Stimulated activated CD4-positive, alpha-beta T cell treated with anti-CD3 and anti-CD28 coated beads, Interleukin-15, amount 100 ng/mL, for 48 hours (primary cell): ENCODE measurements at regions not wholly inside any gene's neighbourhood (a gene's known extent, or its start where the extent isn't known, plus 50 kb on each side); places are given as distances from the start of the nearest gene placed in this dataset.

Source experiments
- DNase-seq, 2 donors: peaks; one replicate each; pipeline ENCODE4 v3.0.0-alpha.2; 2020; ENCODE audit warnings: low read depth in 2 of 2

- DNase-seq: no peak
Measured at GRCh38 chr18:41357708-41358107, 597.3 kb upstream of the PIK3C3 start.

GRCh38 chr18:41353777-41354528 lies 601.1 kb upstream of the PIK3C3 start:
- no peak for DNase-seq

- no peak for DNase-seq
Measured at GRCh38 chr18:41351430-41351829, 603.6 kb upstream of the PIK3C3 start.

DNA sequence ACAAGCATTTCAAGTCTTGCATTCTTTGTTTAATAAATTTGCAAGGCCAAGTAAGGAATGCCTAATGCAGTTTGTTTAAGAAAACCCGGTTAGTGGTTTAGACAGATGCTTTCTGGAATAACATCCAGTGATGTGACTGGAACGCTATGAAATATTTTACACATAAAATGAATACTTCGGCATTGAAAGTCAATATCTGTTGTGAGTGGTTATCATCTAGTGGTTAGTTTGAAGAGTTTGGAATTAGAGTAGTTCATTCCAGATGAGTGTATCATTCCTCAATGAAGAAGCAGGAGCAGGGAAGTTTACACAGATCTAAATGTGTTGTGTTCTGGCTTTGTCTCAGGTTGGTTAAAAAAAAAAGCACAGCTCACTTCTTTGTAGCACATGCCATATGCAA lies 608.0 kb upstream of the PIK3C3 start:
- no peak for DNase-seq

- no peak for DNase-seq
Measured at GRCh38 chr18:41343808-41344207, 611.2 kb upstream of the PIK3C3 start.

DNA sequence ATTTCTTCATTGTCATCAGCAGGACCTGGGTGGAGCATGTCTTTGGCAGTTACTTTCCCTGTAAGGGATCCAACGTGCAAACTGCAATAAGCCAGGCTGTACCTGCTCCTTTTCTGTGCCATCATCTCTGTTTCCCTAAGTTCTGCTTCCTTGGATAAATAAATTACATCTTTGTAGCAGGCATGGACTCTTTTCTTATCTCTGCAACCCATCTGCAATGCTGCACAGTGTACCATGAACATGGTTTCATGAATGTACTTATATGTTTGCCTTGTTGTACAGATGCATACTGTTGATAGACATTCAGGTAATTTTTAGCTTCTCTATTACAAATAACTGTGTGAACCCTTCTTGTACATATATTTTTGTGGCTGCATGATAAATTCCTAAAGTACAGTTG lies 616.7 kb upstream of the PIK3C3 start:
- no peak for DNase-seq

DNA sequence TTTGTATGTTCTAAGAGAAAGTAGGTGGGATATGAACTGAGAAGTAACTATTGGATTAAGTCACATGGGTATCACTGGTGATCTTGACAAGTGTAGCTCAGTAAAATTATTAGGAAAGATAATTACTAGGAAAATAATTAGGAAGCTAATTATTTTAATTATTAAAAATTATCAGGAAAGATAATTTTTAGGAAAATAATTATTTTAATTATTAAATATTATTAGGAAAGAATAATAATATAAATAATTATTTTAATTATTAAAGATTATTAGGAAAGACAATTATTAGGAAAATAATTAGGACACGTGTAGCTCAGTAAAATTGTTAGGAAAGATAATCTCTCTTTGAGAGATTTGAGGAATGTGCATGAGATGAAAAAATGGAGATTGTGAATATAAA lies 623.4 kb upstream of the PIK3C3 start:
- DNase-seq: no peak

DNA sequence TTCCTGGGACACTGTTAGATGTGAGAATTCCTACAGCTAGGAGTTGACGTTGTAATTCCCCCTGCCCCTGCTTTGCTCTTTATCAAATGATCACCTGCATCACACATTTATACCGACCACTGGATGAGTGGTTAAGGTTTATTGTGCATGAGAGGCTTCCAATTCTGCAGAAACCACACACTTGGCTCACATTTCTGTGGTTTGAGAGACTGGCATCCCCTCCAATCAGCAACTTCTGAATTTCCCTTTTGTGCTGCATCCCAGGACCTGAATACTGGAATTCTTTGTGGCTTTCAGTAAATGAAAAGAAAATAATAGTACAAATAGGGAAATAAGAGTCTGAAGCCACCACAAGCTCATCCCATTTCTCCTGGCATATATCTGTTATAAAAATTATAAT lies 628.7 kb upstream of the PIK3C3 start:
- no peak for DNase-seq

- no peak for DNase-seq
Measured at GRCh38 chr18:41324934-41325333, 630.1 kb upstream of the PIK3C3 start.

DNA sequence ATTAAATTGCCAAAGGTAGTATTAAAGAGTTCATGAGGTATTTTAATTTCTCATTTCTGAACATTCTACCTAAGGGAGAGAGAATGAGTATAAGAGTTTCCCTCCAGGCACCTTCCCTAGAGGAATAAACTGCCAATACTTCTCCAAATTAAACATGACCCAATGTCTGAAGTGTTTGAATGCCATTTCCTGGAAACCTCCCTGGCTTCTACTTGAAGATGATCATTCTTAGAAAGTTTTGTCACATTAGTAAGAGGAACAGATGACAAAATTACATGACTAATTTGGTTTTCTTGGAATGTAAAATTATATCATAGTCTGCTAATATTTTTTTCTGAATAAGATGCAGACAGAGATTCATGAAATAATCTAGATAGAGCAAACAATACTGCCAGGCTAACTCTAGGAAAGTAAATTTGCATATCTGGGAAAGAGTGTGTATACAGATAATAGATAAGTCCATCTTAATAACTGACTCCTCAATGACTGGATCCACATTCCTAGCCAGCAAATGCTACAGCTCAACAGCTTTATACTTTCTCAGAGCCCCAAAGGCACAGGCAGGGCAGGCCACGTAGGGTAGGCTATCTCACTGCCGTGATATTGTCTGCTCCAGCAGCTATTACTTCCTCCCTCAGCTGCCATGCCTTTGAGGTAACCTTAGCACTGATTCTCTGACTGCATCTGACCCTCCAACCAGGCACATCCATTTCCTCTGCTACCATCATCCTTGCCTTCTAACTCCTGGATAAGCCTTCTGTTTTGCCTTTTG lies 630.8 kb upstream of the PIK3C3 start:
- no peak for DNase-seq

- no peak for DNase-seq
Measured at GRCh38 chr18:41323044-41323443, 632.0 kb upstream of the PIK3C3 start.

DNA sequence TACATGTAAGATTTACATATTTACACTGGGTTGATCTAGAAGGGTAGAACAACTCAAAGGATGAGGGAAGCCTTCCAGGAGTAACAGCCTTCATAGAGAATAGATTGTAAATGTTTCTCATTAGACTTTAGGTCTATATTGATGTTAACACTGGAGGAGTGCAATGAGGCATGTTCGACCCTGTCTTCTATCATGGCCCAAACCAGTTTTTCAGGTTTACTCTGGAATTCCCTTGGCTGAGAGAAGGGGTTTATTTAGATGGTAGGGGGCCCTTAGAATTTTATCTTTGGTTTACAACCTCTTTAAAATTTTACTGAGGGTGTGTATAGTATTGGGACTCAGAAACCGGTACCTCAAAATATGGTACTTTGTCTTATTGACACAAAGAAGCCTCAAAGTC lies 634.9 kb upstream of the PIK3C3 start:
- no peak for DNase-seq

DNA sequence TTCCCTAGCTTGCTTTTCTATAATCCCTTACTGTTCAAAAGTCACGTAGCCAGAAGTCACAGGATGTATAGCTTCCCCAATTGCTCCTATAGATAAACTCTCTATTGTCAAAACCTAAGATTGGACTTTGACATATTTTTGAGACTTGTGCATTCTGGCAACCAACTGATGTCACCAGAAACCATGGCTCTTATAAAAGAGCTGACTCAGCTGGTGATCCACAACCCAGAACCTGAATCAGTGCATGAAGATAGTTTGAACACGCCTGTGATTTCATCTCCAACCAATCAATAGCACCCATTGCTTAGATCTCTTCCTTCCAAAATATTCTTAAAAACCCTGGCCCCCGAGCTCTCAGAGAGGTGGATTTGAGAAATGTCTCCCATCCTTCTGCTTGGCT lies 639.9 kb upstream of the PIK3C3 start:
- no peak for DNase-seq

GRCh38 chr18:41311571-41312547 lies 643.2 kb upstream of the PIK3C3 start:
- no peak for DNase-seq

- no peak for DNase-seq
Measured at GRCh38 chr18:41297740-41298139, 657.3 kb upstream of the PIK3C3 start.

- DNase-seq: no peak
Measured at GRCh38 chr18:41269294-41269693, 685.7 kb upstream of the PIK3C3 start.

DNA sequence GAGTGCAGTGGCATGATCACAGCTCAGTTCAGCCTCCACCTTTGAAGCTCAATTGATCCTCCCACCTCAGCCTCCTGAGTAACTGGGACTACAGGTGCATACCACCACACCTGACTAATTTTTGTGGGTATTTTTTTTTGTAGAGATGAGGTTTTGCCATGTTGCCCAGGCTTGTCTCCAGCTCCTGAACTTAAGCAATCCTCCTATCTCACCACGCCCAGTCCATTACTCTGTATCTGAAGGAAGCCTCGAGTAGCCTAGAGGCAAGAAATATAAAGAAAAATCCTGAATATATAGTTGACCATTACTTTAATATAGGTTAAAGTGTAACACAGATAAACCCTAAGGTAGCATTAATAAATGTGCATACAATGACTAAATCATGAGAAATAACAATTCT lies 686.8 kb upstream of the PIK3C3 start:
- DNase-seq: no peak

GRCh38 chr18:41266616-41267015 lies 688.4 kb upstream of the PIK3C3 start:
- no peak for DNase-seq

DNA sequence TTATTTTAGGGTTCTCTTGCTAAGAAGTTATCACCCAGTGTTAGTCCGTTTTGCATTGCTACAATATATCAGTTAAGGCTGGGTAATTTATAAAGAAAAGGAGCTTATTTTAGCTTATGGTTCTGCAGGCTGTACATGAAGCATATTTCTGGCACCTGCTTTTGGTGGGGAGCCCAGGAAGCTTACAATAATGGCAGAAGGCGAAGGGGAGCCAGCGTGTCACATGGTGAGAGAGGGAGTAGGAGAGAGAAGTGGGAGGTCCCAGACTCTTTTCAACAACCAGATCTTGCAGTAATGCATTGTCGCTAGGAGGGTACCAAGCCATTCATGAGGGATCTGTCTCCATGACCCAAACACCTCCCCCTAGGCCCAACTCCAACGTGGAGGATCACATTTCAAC lies 688.8 kb upstream of the PIK3C3 start:
- DNase-seq: no peak

DNA sequence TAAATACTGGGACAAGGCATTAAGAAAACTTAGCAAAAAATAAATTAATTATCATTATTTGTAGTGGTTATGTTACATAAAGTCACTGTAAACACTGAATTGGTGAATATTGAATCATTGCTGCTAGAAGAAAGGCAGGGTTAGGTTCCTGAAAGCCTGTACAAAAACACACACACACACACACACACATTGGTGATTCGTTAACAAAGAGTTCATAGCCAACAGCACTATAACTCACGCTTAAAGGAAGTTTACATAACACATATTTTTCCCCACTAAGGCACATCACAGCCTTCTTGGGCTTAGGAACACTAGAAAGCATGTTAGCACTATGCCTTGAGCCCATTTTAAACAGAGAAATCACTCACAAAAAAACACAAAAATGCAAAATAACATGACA lies 690.0 kb upstream of the PIK3C3 start:
- DNase-seq: no peak

DNA sequence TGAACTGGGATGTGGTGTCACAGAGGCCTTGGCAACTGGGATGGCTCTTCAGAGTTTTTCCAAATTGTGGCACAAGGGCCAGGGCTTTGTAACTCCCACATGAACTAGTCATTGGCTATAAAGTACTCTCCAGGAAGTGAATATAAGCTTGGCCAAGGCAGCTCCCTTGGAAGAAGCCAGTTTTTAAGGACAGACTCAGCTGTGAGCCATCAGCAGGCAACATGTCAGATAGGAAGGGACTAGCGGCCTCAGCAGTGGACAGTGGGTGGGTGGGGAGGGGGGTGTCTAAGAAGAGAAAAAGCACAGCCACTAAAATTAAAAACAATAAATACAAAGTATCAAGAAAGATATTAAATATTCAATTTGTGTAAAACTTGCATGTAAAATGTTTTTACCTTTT lies 691.1 kb upstream of the PIK3C3 start:
- no peak for DNase-seq

GRCh38 chr18:41262688-41263087 lies 692.3 kb upstream of the PIK3C3 start:
- no peak for DNase-seq
